ENCODE measurements at regions not wholly inside any gene's neighbourhood (a gene's known extent, or its start where the extent isn't known, plus 50 kb on each side); places are given as distances from the start of the nearest gene placed in this dataset.
"Not testable (repeated sequence)": the region's sequence is repeated elsewhere in the genome, so short reads cannot be mapped to it uniquely, and the experiment has no call there.

GRCh38 chr3:197618408-197618807 is 62.6 kb upstream of the BDH1 start:
- H3K36me3 ChIP-seq (ENCODE audit: control insufficient read depth, insufficient read depth, low read length), result peaks cover 30% of the 10 kb centered on the region
- H3K27ac ChIP-seq (ENCODE audit: insufficient read depth, low read length, poor library complexity, severe bottlenecking); H3K9me3 ChIP-seq (ENCODE audit: control insufficient read depth, low read length); H3K4me3 ChIP-seq (ENCODE audit: insufficient read depth, low read depth, low read length, poor library complexity, severe bottlenecking); H3K4me1 ChIP-seq (ENCODE audit: control insufficient read depth, insufficient read depth, low read length, poor library complexity, severe bottlenecking); H3K27me3 ChIP-seq (replicated peaks; ENCODE audit: control insufficient read depth, insufficient read depth, low read length, poor library complexity, severe bottlenecking); DNase-seq: not testable (repeated sequence)

DNA sequence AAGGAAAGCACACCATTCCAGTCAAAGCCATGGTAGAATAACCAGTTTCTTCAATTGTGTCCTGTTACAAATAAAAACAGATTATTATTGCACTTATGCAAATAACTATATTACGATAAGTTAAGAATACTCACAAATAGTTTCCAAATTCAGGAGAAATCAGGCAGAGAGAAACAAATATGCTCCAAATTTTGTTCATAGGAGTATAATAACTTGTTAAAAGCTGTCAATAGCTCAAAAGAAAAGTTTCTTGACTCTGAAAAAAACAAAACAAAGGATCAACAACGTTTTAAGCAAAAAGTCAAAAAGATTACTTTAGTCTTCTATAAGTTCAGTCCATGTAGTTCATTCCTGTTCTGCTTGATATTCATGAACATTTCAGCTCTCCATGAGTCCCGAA is 59.7 kb upstream of the BDH1 start:
- no peak overlapping the region for H3K27ac ChIP-seq (ENCODE audit: insufficient read depth, low read length, poor library complexity, severe bottlenecking)
- H3K36me3 ChIP-seq (ENCODE audit: control insufficient read depth, insufficient read depth, low read length), result peaks cover 30% of the 10 kb centered on the region
- peaks cover 15% of the 10 kb centered on the region for H3K4me1 ChIP-seq (ENCODE audit: control insufficient read depth, insufficient read depth, low read length, poor library complexity, severe bottlenecking)
- no peaks in the 10 kb centered on the region for H3K9me3 ChIP-seq (ENCODE audit: control insufficient read depth, low read length)
- no peak for DNase-seq
- no peaks in the 10 kb centered on the region for H3K27me3 ChIP-seq (replicated peaks; ENCODE audit: control insufficient read depth, insufficient read depth, low read length, poor library complexity, severe bottlenecking)
- no peak overlapping the region for H3K4me3 ChIP-seq (ENCODE audit: insufficient read depth, low read depth, low read length, poor library complexity, severe bottlenecking)

GRCh38 chr3:197614134-197614533 is 58.4 kb upstream of the BDH1 start:
- peaks cover 30% of the 10 kb centered on the region for H3K36me3 ChIP-seq (ENCODE audit: control insufficient read depth, insufficient read depth, low read length)
- H3K4me3 ChIP-seq (ENCODE audit: insufficient read depth, low read depth, low read length, poor library complexity, severe bottlenecking); H3K27me3 ChIP-seq (replicated peaks; ENCODE audit: control insufficient read depth, insufficient read depth, low read length, poor library complexity, severe bottlenecking); H3K27ac ChIP-seq (ENCODE audit: insufficient read depth, low read length, poor library complexity, severe bottlenecking); H3K9me3 ChIP-seq (ENCODE audit: control insufficient read depth, low read length); DNase-seq: not testable (repeated sequence)
- H3K4me1 ChIP-seq (ENCODE audit: control insufficient read depth, insufficient read depth, low read length, poor library complexity, severe bottlenecking), result peaks cover 15% of the 10 kb centered on the region

- Histone ChIP-seq H3K4me3 (ENCODE audit: insufficient read depth, low read depth, low read length, poor library complexity, severe bottlenecking) (no peak overlapping the region), H3K36me3 (ENCODE audit: control insufficient read depth, insufficient read depth, low read length) (peaks cover 36% of the 10 kb centered on the region), H3K27me3 (replicated peaks; ENCODE audit: control insufficient read depth, insufficient read depth, low read length, poor library complexity, severe bottlenecking) (no peaks in the 10 kb centered on the region), H3K4me1 (ENCODE audit: control insufficient read depth, insufficient read depth, low read length, poor library complexity, severe bottlenecking) (peaks cover 15% of the 10 kb centered on the region), H3K9me3 (ENCODE audit: control insufficient read depth, low read length) (no peaks in the 10 kb centered on the region), H3K27ac (ENCODE audit: insufficient read depth, low read length, poor library complexity, severe bottlenecking) (peak overlapping the region; percentile 60)
- DNase-seq, result peak in 2 of 3 donors; percentile 9 to 39
Measured at GRCh38 chr3:197613199-197613598, 57.4 kb upstream of the BDH1 start.

- no peaks in the 10 kb centered on the region for H3K9me3 ChIP-seq (ENCODE audit: control insufficient read depth, low read length)
- H3K4me3 ChIP-seq (ENCODE audit: insufficient read depth, low read depth, low read length, poor library complexity, severe bottlenecking), result no peak overlapping the region
- no peak for DNase-seq
- no peak overlapping the region for H3K27ac ChIP-seq (ENCODE audit: insufficient read depth, low read length, poor library complexity, severe bottlenecking)
- peaks cover 15% of the 10 kb centered on the region for H3K4me1 ChIP-seq (ENCODE audit: control insufficient read depth, insufficient read depth, low read length, poor library complexity, severe bottlenecking)
- H3K36me3 ChIP-seq (ENCODE audit: control insufficient read depth, insufficient read depth, low read length), result peaks cover 40% of the 10 kb centered on the region
- H3K27me3 ChIP-seq (replicated peaks; ENCODE audit: control insufficient read depth, insufficient read depth, low read length, poor library complexity, severe bottlenecking), result no peaks in the 10 kb centered on the region
Measured at GRCh38 chr3:197611255-197611654, 55.5 kb upstream of the BDH1 start.

- peaks cover 22% of the 10 kb centered on the region for H3K36me3 ChIP-seq (ENCODE audit: control insufficient read depth, insufficient read depth, low read length)
- DNase-seq, result no peak
Measured at GRCh38 chr3:197606468-197606867, 50.7 kb upstream of the BDH1 start.

More at GRCh38 chr3:197606468-197606867, 50.7 kb upstream of the BDH1 start:
- no peaks in the 10 kb centered on the region for H3K4me1 ChIP-seq (ENCODE audit: control insufficient read depth, insufficient read depth, low read length, poor library complexity, severe bottlenecking)
- H3K9me3 ChIP-seq (ENCODE audit: control insufficient read depth, low read length), result no peaks in the 10 kb centered on the region
- H3K27me3 ChIP-seq (replicated peaks; ENCODE audit: control insufficient read depth, insufficient read depth, low read length, poor library complexity, severe bottlenecking), result no peaks in the 10 kb centered on the region
- H3K27ac ChIP-seq (ENCODE audit: insufficient read depth, low read length, poor library complexity, severe bottlenecking), result no peak overlapping the region
- H3K4me3 ChIP-seq (ENCODE audit: insufficient read depth, low read depth, low read length, poor library complexity, severe bottlenecking), result no peak overlapping the region
